Thoracic aorta (tissue), 2 donors: ENCODE measurements at regions not wholly inside any gene's neighbourhood (a gene's known extent, or its start where the extent isn't known, plus 50 kb on each side); places are given as distances from the start of the nearest gene placed in this dataset.

Experiments used
- ATAC-seq: fragments of 150-250 bp; one replicate; pipeline ENCODE4 v1.8.0; 2017; ENCODE audit warnings: low read depth; ENCODE audit not compliant: insufficient number of reproducible peaks, low FRiP score
- DNase-seq: peaks from one replicate; pipeline ENCODE4 v3.0.0-alpha.2; 2020; ENCODE audit warnings: low spot score
- H3K27ac ChIP-seq, 2 donors: fragments of 200-600 bp; sonication (generic); 1 replicate in 1 of 2; 2 replicates in 1 of 2; pipeline ENCODE4 v1.5.1; 2016; ENCODE audit warnings: mild to moderate bottlenecking in 2 of 2, moderate library complexity in 2 of 2
- H3K27me3 ChIP-seq: fragments of 200-600 bp; sonication (generic); replicated peaks from 2 replicates; pipeline ENCODE4 v1.6.0; 2016; ENCODE audit warnings: mild to moderate bottlenecking; ENCODE audit not compliant: insufficient read depth
- H3K36me3 ChIP-seq: fragments of 200-600 bp; sonication (generic); one replicate; pipeline ENCODE4 v1.5.1; 2016
- H3K4me1 ChIP-seq, 2 donors: fragments of 200-600 bp; sonication (generic); 1 replicate in 1 of 2; 2 replicates in 1 of 2; pipeline versions ENCODE4 v1.5.1 to v1.6.0; 2016; ENCODE audit warnings: low read depth in 2 of 2, mild to moderate bottlenecking in 1 of 2; ENCODE audit not compliant: control insufficient read depth in 1 of 2
- H3K4me3 ChIP-seq: fragments of 200-600 bp; sonication (generic); 2 replicates; pipeline ENCODE4 v1.5.1; 2016; ENCODE audit warnings: mild to moderate bottlenecking
- H3K9me3 ChIP-seq: fragments of 200-600 bp; sonication (generic); 2 replicates; pipeline ENCODE4 v1.5.1; 2016
- CTCF ChIP-seq: fragments of 200-600 bp; sonication (generic); IDR thresholded peaks from one replicate; pipeline ENCODE4 v1.5.1; 2019; ENCODE audit warnings: antibody characterized with exemption

- DNase-seq: no peak
- no peaks in the 10 kb centered on the region for H3K4me1 ChIP-seq
Observed at GRCh38 chr6:140663772-140664171, 1289.3 kb upstream of the CITED2 start.

GRCh38 chr6:140663094-140663493 lies 1288.6 kb upstream of the CITED2 start:
- no peak for TF ChIP-seq CTCF
- no peaks in the 10 kb centered on the region for H3K36me3 ChIP-seq

More at GRCh38 chr6:140663772-140664171, 1289.3 kb upstream of the CITED2 start:
- no peaks in the 10 kb centered on the region for H3K27me3 ChIP-seq
- no peak for ATAC-seq
- H3K27ac ChIP-seq: no peak overlapping the region
- H3K4me3 ChIP-seq: no peak overlapping the region
- no peak for TF ChIP-seq CTCF
- H3K9me3 ChIP-seq: no peaks in the 10 kb centered on the region
- no peaks in the 10 kb centered on the region for H3K36me3 ChIP-seq

DNA sequence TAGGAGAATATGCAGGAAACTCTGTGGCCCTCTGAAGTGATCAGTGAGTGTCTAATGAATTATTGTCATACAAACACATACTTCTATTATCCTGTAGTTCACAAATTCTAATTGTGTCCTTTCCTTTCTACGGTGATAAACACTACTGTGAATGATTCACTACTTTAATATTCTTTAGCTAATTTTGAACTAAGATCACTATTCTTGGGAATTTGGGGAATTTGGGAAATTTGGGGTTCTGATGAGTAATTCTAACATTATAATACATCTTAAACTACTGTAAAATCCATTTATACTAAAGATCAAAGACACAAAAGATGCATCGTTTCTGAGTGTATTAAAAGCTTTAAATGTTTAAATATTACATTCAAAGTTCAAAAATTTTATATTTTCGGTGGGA lies 1287.2 kb upstream of the CITED2 start:
- Histone ChIP-seq H3K36me3 (no peaks in the 10 kb centered on the region), H3K4me3 (no peak overlapping the region), H3K9me3 (no peaks in the 10 kb centered on the region), H3K27ac (no peak overlapping the region), H3K27me3 (no peaks in the 10 kb centered on the region), H3K4me1 (no peaks in the 10 kb centered on the region)
- DNase-seq (no peak), ATAC-seq (no peak)
- TF ChIP-seq CTCF: no peak

More at GRCh38 chr6:140663094-140663493, 1288.6 kb upstream of the CITED2 start:
- Histone ChIP-seq H3K4me3 (no peak overlapping the region), H3K9me3 (no peaks in the 10 kb centered on the region), H3K27me3 (no peaks in the 10 kb centered on the region), H3K27ac (no peak overlapping the region), H3K4me1 (no peaks in the 10 kb centered on the region)
- DNase-seq (no peak), ATAC-seq (no peak)

DNA sequence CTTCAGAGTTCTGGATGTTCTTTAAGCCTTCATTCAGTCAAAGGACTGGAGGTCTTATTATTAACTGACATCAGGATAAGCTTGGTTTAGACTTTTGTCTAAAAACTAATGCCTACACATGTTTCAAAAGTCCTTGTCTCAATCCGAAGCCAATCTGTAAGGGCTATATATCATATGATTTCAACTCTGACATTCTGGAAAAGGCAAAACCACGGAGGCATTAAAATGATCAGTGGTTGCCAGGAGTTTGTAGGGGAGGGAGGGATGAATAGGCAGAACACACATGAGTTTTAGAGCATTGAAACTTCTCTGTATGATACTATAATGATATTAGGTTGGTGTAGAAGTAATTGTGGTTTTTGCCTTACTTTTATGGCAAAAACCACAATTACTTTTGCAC lies 1285.8 kb upstream of the CITED2 start:
- DNase-seq (no peak), ATAC-seq (no peak)
- H3K9me3 ChIP-seq: no peaks in the 10 kb centered on the region
- no peaks in the 10 kb centered on the region for H3K4me1 ChIP-seq
- no peaks in the 10 kb centered on the region for H3K36me3 ChIP-seq
- no peak overlapping the region for H3K4me3 ChIP-seq
- TF ChIP-seq CTCF: no peak
- H3K27me3 ChIP-seq: no peaks in the 10 kb centered on the region
- no peak overlapping the region for H3K27ac ChIP-seq

GRCh38 chr6:140653972-140654371 lies 1279.5 kb upstream of the CITED2 start:
- ATAC-seq: no peak
- H3K27ac ChIP-seq: no peak overlapping the region

More at GRCh38 chr6:140653972-140654371, 1279.5 kb upstream of the CITED2 start:
- no peaks in the 10 kb centered on the region for H3K27me3 ChIP-seq
- H3K4me3 ChIP-seq: no peak overlapping the region
- TF ChIP-seq CTCF: no peak
- H3K4me1 ChIP-seq: no peaks in the 10 kb centered on the region
- H3K36me3 ChIP-seq: no peaks in the 10 kb centered on the region
- no peak for DNase-seq
- no peaks in the 10 kb centered on the region for H3K9me3 ChIP-seq
